HG02588 (cell line): ENCODE measurements at regions not wholly inside any gene's neighbourhood (a gene's known extent, or its start where the extent isn't known, plus 50 kb on each side); places are given as distances from the start of the nearest gene placed in this dataset.
"Not testable (repeated sequence)": the region's sequence is repeated elsewhere in the genome, so short reads cannot be mapped to it uniquely, and the experiment has no call there.

Source experiments
- ATAC-seq: cut with Tn5 transposase; IDR thresholded peaks from one replicate; pipeline ENCODE4 v1.9.1; 2021; ENCODE audit warnings: mild to moderate bottlenecking, moderate library complexity; ENCODE audit not compliant: unreplicated experiment

DNA sequence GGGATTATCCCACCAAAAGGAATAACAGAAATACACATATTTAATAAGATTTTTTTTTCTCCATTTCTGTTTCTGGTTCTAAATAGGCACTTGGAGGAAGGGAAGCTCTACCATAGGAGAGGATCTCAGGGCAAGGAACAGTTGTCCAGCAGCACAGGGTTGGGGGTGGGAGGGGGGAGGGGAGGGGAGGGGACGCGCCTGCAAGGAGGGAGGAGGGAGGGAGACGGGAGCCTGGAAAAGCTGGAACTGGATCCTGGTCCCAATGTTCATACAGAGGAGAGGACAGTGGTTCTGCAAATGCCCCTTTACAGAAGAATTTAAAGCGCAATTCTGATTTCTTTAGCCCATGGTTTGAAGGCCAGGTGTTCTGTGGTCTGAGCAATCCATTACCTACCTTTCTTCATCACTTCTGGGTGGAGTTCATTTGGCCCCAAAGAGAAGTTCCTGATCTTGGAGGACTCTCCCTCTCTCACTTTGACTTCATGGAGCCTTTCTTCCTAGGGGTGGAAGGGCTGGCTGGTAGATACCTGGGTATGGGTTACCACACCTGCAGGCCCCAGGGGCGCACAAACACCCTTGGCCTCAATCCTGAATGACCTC lies 348.9 kb upstream of the NCAM1 start:
- ATAC-seq: no peak

- no peak for ATAC-seq
Measured at GRCh38 chr11:112613051-112613972, 347.9 kb upstream of the NCAM1 start.

GRCh38 chr11:112614605-112615004 lies 346.6 kb upstream of the NCAM1 start:
- ATAC-seq: no peak

- ATAC-seq: no peak
Measured at GRCh38 chr11:112615238-112615637, 346.0 kb upstream of the NCAM1 start.

GRCh38 chr11:112615891-112616290 lies 345.3 kb upstream of the NCAM1 start:
- no peak for ATAC-seq

GRCh38 chr11:112616327-112617097 lies 344.7 kb upstream of the NCAM1 start:
- ATAC-seq: no peak

DNA sequence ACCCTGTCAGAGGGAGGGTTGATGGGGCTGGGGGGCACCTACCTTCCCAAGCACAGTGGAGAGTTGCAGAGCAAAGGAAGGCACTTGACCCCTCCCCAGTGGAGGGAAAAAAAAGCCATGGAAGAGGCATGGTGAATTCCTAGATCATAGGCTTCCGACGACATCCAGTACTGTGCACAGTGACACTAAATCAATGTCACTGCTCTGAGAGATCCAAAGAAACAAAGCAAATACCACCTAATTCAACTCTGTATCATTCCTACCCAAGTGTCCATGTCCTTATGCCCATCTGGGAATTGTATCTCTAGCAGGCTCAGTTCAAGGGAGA lies 344.2 kb upstream of the NCAM1 start:
- no peak for ATAC-seq

GRCh38 chr11:112617977-112618826 lies 343.0 kb upstream of the NCAM1 start:
- no peak for ATAC-seq

GRCh38 chr11:112619106-112619505 lies 342.1 kb upstream of the NCAM1 start:
- no peak for ATAC-seq

GRCh38 chr11:112620621-112621394 lies 340.4 kb upstream of the NCAM1 start:
- no peak for ATAC-seq

DNA sequence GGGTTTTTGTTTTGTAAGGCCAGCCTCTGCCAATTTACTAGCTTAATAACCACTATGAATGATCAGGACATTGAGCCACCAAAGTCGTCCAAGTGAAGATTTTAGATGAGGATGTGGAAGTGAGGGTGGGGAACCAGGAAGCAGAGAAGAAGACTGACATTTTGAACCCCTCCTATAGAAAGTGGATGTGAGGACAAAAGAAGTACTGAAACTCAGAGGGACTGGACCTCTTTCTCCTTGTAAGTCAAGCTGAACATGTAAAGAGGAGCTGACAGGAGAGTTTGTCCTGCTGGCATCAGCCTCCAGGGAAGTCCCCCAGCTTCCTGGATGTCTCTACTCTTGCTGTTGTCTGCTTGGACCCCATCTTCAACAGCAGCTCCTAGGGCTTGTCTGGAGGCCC lies 338.2 kb upstream of the NCAM1 start:
- no peak for ATAC-seq

- ATAC-seq: no peak
Measured at GRCh38 chr11:112624431-112624830, 336.8 kb upstream of the NCAM1 start.

- not testable (repeated sequence) for ATAC-seq
Measured at GRCh38 chr11:112624971-112625370, 336.2 kb upstream of the NCAM1 start.

- ATAC-seq: no peak
Measured at GRCh38 chr11:112625814-112626213, 335.4 kb upstream of the NCAM1 start.

DNA sequence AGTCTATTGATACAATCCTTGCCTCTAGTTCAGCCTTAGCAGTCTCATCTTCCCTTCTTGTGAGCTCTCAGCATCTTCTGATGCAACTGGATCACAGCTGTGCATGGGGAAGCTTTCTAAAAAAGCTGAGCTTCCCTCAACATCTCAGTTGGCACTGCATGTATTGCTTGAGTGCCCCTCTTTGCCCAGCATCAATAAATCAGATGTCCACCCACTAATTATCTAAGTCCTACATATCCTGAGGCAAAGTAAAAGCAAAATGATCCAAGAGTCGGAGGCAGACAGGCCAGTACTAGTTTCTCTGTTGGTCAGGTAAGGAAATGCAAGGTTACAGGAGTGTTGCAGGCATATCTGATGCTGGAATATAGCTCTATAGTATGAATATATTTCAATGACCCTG lies 334.5 kb upstream of the NCAM1 start:
- no peak for ATAC-seq

DNA sequence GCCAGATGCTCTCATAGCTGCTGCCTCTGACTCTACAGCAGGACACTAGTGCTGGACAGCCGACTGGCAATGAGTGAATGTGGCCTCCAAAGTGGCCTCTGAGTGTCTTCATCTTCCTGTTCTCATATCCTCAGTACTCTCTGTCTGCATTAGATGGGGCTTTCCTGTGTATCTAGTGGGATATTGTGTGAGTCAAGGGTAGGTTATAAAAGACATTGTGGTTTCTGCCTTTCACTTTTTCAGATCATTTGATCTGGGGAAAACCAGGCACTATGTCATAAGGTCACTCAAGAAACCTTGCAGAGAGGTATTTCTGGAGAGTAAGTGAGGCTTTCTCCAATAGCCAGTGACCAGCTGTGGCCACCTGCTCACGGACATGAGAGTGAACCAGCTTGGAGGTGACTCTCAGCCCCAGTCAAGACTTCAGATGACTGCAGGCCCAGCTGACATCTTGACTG lies 333.6 kb upstream of the NCAM1 start:
- peak; percentile 60 for ATAC-seq

GRCh38 chr11:112628676-112629075 lies 332.5 kb upstream of the NCAM1 start:
- ATAC-seq: no peak

- ATAC-seq: no peak
Measured at GRCh38 chr11:112630496-112630895, 330.7 kb upstream of the NCAM1 start.

- no peak for ATAC-seq
Measured at GRCh38 chr11:112631333-112631732, 329.9 kb upstream of the NCAM1 start.
